PC-9 (cell line): ENCODE measurements at regions not wholly inside any gene's neighbourhood (a gene's known extent, or its start where the extent isn't known, plus 50 kb on each side); places are given as distances from the start of the nearest gene placed in this dataset.
"Not testable (repeated sequence)": the region's sequence is repeated elsewhere in the genome, so short reads cannot be mapped to it uniquely, and the experiment has no call there.

Experiments
- BruUV-seq: library from RNA; stranded (reverse); fragments of 400-500 nt; replicated peaks from 2 replicates; lab custom pipeline; 2021; lab: Mats Ljungman, UMichigan
- CTCF ChIA-PET: fragments of 300-600 bp; sonication (Branson Sonifier 250); formaldehyde crosslinking; loops from one replicate; lab custom pipeline; 2022; ENCODE audit warnings: antibody characterized with exemption; lab: Charles Lee
- POLR2A ChIA-PET: fragments of 300-600 bp; sonication (Branson Sonifier 250); formaldehyde crosslinking; loops from one replicate; lab custom pipeline; 2022; ENCODE audit warnings: antibody characterized with exemption; ENCODE audit not compliant: unreplicated experiment; lab: Charles Lee
- DNase-seq, 2 experiments: peaks; one replicate each; pipeline versions ENCODE4 v3.0.0 to v3.0.0-alpha.2; 2015 to 2022; ENCODE audit warnings: mixed read lengths in 1 of 2
- H2AFZ ChIP-seq: fragments of 200-600 bp; sonication (generic); 2 replicates; pipeline ENCODE4 v1.8.1; 2017; ENCODE audit warnings: antibody characterized with exemption
- H3F3A ChIP-seq: fragments of 200-600 bp; sonication (generic); 2 replicates; pipeline ENCODE4 v1.8.1; 2017; ENCODE audit warnings: antibody characterized with exemption, mild to moderate bottlenecking, low read depth; ENCODE audit not compliant: insufficient read depth
- H3K27ac ChIP-seq: fragments of 200-600 bp; sonication (generic); 2 replicates; pipeline ENCODE4 v1.6.1; 2016; ENCODE audit warnings: mixed run types
- H3K27me3 ChIP-seq: fragments of 200-600 bp; sonication (generic); 2 replicates; pipeline ENCODE4 v1.6.1; 2016; ENCODE audit warnings: low read depth, mixed run types; ENCODE audit not compliant: insufficient read depth
- H3K36me3 ChIP-seq: fragments of 200-600 bp; sonication (generic); 2 replicates; pipeline ENCODE4 v1.6.1; 2016; ENCODE audit warnings: low read depth, mixed run types
- H3K4me1 ChIP-seq: fragments of 200-600 bp; sonication (generic); replicated peaks from 2 replicates; pipeline ENCODE4 v1.6.1; 2016; ENCODE audit warnings: mixed run types; ENCODE audit not compliant: insufficient read depth
- H3K4me2 ChIP-seq: fragments of 200-600 bp; sonication (generic); 2 replicates; pipeline ENCODE4 v1.6.1; 2017; ENCODE audit warnings: mixed run types
- H3K4me3 ChIP-seq: fragments of 200-600 bp; sonication (generic); 2 replicates; pipeline ENCODE4 v1.6.1; 2016; ENCODE audit warnings: mixed run types
- H3K79me2 ChIP-seq: fragments of 200-600 bp; sonication (generic); 2 replicates; pipeline ENCODE4 v1.6.1; 2017; ENCODE audit warnings: low read depth, mixed run types
- H3K9me2 ChIP-seq: fragments of 200-600 bp; sonication (generic); 2 replicates; pipeline ENCODE4 v1.8.1; 2017; ENCODE audit warnings: mild to moderate bottlenecking; ENCODE audit not compliant: insufficient read depth
- H3K9me3 ChIP-seq: fragments of 200-600 bp; sonication (generic); 2 replicates; pipeline ENCODE4 v1.8.1; 2016; ENCODE audit warnings: low read depth; ENCODE audit not compliant: insufficient read depth
- H4K20me1 ChIP-seq: fragments of 200-600 bp; sonication (generic); 2 replicates; pipeline ENCODE4 v1.8.1; 2017; ENCODE audit not compliant: insufficient read depth
- EZH2 ChIP-seq: fragments of 200-600 bp; sonication (generic); IDR thresholded peaks from 2 replicates; pipeline ENCODE4 v1.8.0; 2017; ENCODE audit warnings: antibody characterized with exemption, low read depth
- intact Hi-C: fragments of 100-400 bp; cut with micrococcal nuclease; formaldehyde crosslinking; loops from one replicate; pipeline ENCODE4 v1.10.0; 2022; ENCODE audit not compliant: unreplicated experiment
- TF ChIP-seq, protein P1 (sequence below): fragments of 200-600 bp; sonication (generic); conservative IDR thresholded peaks from 2 replicates; pipeline ENCODE4 v1.6.1; 2017; ENCODE audit warnings: mixed run types, antibody characterized with exemption, mild to moderate bottlenecking, moderate library complexity

DNA sequence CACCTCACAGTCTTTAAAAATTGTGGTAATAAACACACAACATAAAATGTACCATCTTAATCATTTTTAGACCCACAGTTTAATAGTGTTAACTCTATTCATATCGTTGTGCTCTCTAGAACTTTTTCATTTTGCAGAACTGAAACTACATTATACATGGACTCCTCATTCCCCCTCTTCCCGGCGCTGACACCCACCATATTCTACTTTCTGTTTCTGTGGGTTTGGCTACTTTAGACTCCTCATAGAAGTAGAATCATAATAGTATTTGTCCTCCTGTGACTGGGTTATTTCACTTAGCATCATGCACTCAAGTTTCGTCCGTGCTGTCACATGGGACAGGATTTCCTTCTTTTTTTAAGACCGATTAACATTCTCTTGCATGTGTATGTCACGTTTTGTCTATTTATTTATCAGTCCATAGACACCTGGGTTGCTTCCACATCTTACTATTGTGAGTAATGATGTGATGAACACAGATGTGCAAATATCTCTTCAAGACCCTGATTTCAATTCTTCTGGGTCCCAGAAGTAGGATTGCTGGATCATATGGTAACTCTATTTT is 62.9 kb upstream of the TMPRSS2 start:
- Histone ChIP-seq H3F3A (no peaks in the 10 kb centered on the region), H3K4me1 (no peaks in the 10 kb centered on the region), H3K9me2 (no peaks in the 10 kb centered on the region), H3K4me3 (no peak overlapping the region), H2AFZ (no peak overlapping the region), H3K9me3 (no peaks in the 10 kb centered on the region), H3K36me3 (no peaks in the 10 kb centered on the region), H3K4me2 (no peak overlapping the region), H4K20me1 (no peaks in the 10 kb centered on the region), H3K27ac (no peak overlapping the region), H3K27me3 (no peaks in the 10 kb centered on the region), H3K79me2 (no peaks in the 10 kb centered on the region)
- CTCF ChIA-PET, result no interaction called here
- POLR2A ChIA-PET, result no interaction called here
- TF ChIP-seq, protein P1, sequence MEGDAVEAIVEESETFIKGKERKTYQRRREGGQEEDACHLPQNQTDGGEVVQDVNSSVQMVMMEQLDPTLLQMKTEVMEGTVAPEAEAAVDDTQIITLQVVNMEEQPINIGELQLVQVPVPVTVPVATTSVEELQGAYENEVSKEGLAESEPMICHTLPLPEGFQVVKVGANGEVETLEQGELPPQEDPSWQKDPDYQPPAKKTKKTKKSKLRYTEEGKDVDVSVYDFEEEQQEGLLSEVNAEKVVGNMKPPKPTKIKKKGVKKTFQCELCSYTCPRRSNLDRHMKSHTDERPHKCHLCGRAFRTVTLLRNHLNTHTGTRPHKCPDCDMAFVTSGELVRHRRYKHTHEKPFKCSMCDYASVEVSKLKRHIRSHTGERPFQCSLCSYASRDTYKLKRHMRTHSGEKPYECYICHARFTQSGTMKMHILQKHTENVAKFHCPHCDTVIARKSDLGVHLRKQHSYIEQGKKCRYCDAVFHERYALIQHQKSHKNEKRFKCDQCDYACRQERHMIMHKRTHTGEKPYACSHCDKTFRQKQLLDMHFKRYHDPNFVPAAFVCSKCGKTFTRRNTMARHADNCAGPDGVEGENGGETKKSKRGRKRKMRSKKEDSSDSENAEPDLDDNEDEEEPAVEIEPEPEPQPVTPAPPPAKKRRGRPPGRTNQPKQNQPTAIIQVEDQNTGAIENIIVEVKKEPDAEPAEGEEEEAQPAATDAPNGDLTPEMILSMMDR, result no peak
- TF ChIP-seq EZH2, result no peak
- DNase-seq, result no peak
- intact Hi-C loops, result no loop called here
- no TSS peak for BruUV-seq

DNA sequence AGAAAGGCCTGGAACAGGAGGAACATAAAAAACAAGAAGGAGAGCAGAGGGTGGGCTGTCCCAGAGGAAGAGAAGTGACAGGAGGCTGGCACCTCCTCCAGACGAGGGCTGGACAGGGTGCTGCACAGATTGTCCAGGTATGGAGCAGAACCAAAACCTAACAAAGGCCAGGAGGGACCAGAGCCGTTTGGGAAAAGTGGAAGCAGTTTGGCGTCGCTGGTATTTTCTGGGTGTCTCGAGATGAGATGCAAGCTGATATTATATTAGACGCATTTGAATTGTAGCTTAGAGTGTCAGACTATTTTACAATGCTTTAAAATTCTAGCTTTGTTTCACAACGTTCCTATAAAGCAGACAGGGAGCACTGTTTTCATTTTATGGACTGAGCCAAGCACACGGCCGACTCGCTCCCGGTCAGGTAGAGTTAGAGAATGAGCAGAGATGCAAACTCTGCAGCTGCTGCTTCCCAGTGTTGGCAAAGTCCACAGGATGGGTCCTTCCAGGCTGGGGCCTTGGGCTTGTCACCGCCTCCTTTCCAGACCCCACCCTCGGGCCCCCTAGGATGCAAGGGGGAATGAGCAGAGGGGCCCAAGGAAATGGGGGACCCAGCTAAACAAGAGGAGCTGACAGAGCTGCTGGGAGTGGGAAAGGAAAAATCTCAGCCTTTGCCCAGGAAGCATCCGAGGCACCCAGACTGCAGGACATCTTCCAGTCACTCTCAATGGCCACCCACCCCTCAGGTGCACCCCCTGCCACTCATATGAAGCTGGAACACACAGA is 60.8 kb upstream of the TMPRSS2 start:
- no peak for DNase-seq
- no peaks in the 10 kb centered on the region for H3K79me2 ChIP-seq
- no peaks in the 10 kb centered on the region for H4K20me1 ChIP-seq
- no peaks in the 10 kb centered on the region; the same call in 1 of the 2 replicates for H3K4me1 ChIP-seq
- H3K27me3 ChIP-seq, result no peaks in the 10 kb centered on the region
- intact Hi-C loops, result no loop called here
- H2AFZ ChIP-seq, result no peak overlapping the region
- no peak overlapping the region for H3K27ac ChIP-seq
- CTCF ChIA-PET, result no interaction called here
- no peaks in the 10 kb centered on the region for H3K9me3 ChIP-seq
- BruUV-seq, result no TSS peak
- POLR2A ChIA-PET, result no interaction called here
- TF ChIP-seq, protein P1, result no peak
- no peak for TF ChIP-seq EZH2
- no peak overlapping the region for H3K4me3 ChIP-seq
- H3F3A ChIP-seq, result no peaks in the 10 kb centered on the region
- H3K9me2 ChIP-seq, result no peaks in the 10 kb centered on the region
- no peak overlapping the region for H3K4me2 ChIP-seq
- H3K36me3 ChIP-seq, result no peaks in the 10 kb centered on the region

DNA sequence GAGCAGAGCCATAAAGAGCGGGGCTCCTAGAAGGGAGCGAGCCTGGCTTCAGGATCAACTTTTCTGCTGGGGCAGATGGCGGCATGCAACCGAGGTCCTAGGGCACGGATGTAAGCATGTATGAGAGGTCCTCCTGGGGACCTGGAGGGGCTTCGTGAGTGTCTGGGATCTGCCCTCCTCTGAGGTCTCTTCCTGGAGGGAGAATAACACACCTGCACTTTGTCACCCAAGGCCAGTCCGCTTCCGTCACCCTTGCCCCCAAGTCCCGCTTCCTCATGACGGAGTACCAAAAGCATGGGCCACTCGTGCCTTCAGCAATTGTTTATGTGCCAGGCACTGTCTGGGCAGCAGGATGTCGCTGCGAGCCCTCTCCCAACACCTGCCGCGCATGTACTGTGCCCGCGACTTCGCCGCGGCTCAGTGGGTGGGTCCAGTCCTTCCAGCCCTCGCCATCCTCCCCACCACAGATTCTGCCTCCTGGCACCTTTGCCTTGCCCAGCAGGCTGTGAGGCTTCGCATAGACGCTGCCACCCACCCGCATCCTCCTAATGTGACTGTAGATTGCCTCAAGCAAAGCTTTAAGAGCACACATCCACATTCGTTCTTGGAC is 60.0 kb upstream of the TMPRSS2 start:
- H3K27ac ChIP-seq, result no peak overlapping the region
- no peaks in the 10 kb centered on the region for H3K27me3 ChIP-seq
- no peaks in the 10 kb centered on the region; the same call in 1 of the 2 replicates for H3K4me1 ChIP-seq
- CTCF ChIA-PET, result no interaction called here
- no peaks in the 10 kb centered on the region for H3K9me2 ChIP-seq
- H3K36me3 ChIP-seq, result no peaks in the 10 kb centered on the region
- no peak overlapping the region for H2AFZ ChIP-seq
- no TSS peak for BruUV-seq
- TF ChIP-seq, protein P1, result no peak
- no peak for TF ChIP-seq EZH2
- POLR2A ChIA-PET, result no interaction called here
- H3K9me3 ChIP-seq, result no peaks in the 10 kb centered on the region
- H3K79me2 ChIP-seq, result no peaks in the 10 kb centered on the region
- H3K4me3 ChIP-seq, result no peak overlapping the region
- H4K20me1 ChIP-seq, result no peaks in the 10 kb centered on the region
- no peaks in the 10 kb centered on the region for H3F3A ChIP-seq
- intact Hi-C loops, result no loop called here
- no peak for DNase-seq
- H3K4me2 ChIP-seq, result no peak overlapping the region

DNA sequence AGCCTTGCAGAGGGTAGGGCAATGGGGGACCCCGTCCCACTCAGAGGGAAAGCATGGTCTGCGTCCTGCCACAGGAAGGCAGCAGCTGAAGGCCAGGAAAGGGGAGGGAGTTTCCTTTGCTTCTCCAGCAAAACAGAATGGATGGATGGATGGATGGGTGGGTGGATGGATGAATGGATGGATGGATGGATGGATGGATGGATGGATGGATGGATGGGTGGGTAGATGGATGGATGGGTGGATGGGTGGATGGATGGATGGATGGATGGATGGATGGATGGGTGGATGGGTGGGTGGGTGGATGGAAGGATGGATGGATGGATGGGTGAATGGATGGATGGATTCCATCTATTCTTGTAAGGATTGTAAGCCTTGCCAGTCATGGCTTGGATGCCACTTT is 59.3 kb upstream of the TMPRSS2 start:
- CTCF ChIA-PET, H3K4me2 ChIP-seq, H4K20me1 ChIP-seq, H3K27me3 ChIP-seq, H3K79me2 ChIP-seq, BruUV-seq, H3K4me1 ChIP-seq, H2AFZ ChIP-seq, H3K4me3 ChIP-seq, DNase-seq, H3K9me2 ChIP-seq, H3F3A ChIP-seq, H3K27ac ChIP-seq, intact Hi-C loops, H3K9me3 ChIP-seq, H3K36me3 ChIP-seq, POLR2A ChIA-PET: not testable (repeated sequence)
